GM18498 (cell line): ENCODE measurements at regions not wholly inside any gene's neighbourhood (a gene's known extent, or its start where the extent isn't known, plus 50 kb on each side); places are given as distances from the start of the nearest gene placed in this dataset.
"Not testable (repeated sequence)": the region's sequence is repeated elsewhere in the genome, so short reads cannot be mapped to it uniquely, and the experiment has no call there.

Experiments
- ATAC-seq: cut with Tn5 transposase; IDR thresholded peaks from one replicate; pipeline ENCODE4 v1.9.1; 2021; ENCODE audit warnings: mild to moderate bottlenecking, moderate library complexity; ENCODE audit not compliant: unreplicated experiment

GRCh38 chr10:36766415-36766810, 359.0 kb upstream of the ANKRD30A start:
- ATAC-seq = no peak

- no peak for ATAC-seq
These were observed 359.5 kb upstream of the ANKRD30A start for GRCh38 chr10:36765782-36766414.

DNA sequence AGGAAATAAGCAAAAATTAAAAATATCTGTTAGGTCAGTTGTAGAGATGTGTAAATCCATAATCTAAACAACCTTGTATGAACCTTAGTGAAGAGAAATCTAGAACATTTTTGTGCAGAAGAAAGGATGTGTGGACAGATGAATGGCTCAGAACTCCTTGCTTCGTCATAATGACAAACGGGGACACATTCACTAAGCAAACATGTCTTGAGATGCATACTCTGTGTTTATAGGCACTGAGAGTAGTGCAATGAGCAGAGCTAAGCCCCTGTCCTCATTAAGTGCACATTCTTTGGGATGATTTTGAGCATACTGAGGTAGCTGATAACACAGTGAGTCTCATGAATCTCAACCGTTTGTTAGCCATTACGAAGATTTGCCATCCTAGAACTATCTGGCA, 360.6 kb upstream of the ANKRD30A start:
- ATAC-seq = no peak

DNA sequence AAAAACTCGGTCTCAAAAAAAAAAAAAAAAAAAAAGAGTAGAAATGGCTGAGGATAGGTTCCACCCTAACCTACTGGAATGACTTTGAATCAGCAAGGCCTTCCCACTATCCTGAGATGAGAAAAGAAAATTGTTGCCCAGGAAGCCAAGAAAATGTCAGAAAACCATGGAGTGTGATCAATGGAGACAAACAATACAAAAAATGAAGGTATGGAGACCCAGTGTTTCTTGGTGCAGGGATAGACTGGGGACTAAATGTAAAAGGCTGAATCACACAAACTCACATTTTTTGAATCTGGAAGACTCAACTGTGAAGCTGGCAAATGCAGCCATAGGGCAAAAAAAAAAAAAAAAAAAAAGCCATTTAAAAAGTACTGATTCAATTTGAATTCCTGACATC, 364.3 kb upstream of the ANKRD30A start:
- no peak for ATAC-seq

- no peak for ATAC-seq
These were observed 366.1 kb upstream of the ANKRD30A start for GRCh38 chr10:36759141-36759805.

GRCh38 chr10:36748128-36748871, 377.1 kb upstream of the ANKRD30A start:
- no peak for ATAC-seq

- ATAC-seq = no peak
These were observed 385.4 kb upstream of the ANKRD30A start for GRCh38 chr10:36739884-36740445.

DNA sequence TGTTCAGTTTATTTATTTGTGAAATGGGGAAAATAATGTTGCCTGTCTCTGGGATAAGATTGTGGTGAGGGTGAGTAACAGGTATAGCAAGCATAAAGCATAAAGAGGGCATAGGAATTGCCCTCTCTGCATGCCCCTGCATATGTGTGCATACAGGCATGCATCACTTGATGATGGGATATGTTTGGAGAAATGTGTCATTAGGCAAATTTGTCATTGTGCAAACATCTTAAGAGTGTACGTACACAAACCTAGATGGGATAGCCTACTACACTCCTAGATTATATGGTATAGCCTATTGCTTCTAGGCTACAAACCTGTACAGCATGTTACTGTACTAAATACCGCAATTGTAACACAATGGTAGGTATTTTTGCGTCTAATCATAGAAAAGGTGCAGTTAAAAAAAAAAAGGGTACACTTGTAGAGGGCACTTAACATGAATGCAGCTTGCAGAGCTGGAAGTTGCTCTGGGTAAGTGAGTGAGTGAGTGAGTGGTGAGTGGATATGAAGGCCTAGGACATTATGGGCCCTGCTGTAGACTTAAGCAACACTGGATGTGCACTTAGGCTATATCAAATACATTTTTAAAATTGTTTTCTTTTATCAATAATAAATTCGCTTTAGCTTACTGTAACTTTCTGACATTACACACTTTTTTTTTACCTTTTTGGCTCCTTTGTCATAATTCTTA, 386.5 kb upstream of the ANKRD30A start:
- ATAC-seq = no peak

DNA sequence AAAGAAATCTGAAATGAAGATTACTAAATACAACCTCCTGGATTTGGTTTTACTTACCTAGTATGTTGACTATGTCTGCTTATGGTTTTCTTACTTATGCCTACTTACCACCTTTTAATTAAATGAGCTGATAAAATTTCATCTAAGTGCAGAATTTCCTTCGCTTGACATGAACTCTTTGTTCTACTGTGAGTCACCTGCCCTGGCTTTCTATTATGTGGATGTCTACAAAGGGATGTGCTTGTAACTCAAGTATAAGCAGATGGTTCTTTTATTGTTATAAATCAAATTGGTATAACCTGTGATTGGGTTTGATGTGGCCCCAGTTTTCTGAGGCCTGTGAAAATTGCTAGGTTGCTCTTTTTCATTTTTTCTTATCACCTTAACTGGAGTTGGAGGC, 389.1 kb upstream of the ANKRD30A start:
- no peak for ATAC-seq

DNA sequence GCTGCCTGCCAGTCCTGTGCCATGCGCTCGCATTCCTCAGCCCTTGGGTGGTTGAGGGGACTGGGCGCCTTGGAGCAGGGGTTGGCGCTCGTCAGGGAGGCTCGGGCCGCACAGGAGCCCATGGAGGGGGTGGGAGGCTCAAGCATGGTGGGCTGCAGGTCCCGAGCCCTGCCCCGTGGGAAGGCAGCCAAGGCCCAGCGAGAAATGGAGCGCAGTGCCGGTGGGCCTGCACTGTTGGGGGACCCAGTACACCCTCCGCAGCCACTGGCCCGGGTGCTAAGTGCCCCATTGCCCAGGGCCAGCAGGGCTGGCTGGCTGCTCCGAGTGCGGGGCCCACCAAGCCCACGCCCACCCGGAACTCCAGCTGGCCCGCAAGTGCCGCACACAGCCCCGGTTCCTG, 390.8 kb upstream of the ANKRD30A start:
- not testable (repeated sequence) for ATAC-seq

- no peak for ATAC-seq
These were observed 395.1 kb upstream of the ANKRD30A start for GRCh38 chr10:36730316-36730715.

- no peak for ATAC-seq
These were observed 396.8 kb upstream of the ANKRD30A start for GRCh38 chr10:36728626-36729025.

DNA sequence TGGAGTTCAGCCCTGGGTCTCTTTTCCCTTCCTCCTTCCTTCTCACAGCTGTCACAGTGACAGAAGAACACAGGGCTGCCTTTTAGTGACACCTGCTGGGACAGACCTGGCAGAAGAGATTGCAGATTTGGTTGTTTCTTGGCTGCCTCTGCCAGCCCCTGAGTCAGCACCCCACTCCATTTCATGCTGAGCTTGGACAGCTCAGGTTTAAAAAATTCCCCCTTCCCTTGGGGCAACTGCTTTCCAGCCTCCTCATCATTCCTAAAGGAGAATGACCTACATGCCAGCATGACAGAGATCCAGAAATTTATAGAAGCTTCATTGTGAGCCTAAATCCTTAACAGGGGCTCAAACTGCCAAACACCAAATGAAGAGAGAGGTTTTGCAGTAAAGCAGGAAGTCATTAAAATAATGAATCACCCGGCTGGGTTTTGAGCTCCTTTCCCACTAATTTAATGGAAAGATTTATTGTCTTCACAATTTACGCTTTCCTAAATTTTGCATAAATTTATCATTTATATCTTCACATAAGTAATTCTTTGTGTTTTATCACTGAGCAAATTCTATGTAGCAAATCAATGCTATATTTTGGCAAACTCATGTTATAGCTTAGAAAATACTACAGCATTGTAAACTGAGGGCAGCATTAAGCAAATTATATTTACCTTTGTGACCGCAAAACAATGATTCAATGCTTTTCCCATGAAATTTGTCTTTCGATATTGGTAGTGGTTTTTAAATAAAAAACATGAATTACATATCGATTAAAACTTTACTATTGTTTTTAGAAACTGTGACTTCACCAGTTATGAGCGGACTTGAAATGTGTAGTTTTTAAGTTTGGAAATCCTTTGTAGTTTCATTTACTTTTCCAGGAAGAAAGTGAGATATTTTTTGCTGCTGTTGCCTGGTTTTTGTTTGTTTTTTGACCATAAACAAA, 399.5 kb upstream of the ANKRD30A start:
- no peak for ATAC-seq

- ATAC-seq = no peak
These were observed 402.6 kb upstream of the ANKRD30A start for GRCh38 chr10:36722777-36723176.

DNA sequence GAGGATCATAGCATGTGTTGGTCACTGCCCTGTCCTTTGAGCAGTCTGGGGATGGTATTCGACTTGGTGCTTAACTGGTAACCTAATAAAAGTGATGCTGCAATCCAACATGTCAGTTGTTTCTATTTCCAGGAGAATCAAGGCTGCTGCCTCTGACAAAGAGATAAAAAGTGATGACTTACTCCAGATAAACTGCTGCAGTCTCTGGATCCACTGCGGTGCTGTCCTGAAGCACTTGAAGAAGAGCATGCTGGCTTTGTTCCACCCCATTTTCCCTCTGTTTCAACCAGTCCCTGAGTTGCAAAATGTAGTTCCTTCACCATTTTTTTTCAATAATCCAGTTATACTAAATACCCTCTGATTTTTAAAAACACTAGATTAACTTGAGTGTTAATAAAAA, 403.5 kb upstream of the ANKRD30A start:
- no peak for ATAC-seq

DNA sequence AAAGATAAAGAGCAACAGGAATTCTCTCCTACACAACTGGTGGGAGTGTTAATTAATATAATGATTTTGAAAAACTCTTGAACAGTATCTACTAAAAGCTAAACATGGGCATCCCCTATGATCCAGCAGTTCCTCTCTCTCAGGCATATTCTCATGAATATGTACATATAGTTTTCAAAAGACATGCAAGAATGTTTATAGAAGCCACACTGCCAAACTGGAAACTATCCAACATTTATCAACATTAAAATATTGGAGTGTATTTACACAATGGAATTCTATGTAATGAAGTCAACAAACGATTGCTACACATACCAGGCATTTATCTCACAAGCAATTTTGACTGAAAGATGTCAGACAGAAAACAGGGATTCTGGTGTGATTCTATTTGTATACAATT, 404.5 kb upstream of the ANKRD30A start:
- ATAC-seq = no peak

GRCh38 chr10:36717118-36717517, 408.3 kb upstream of the ANKRD30A start:
- no peak for ATAC-seq

DNA sequence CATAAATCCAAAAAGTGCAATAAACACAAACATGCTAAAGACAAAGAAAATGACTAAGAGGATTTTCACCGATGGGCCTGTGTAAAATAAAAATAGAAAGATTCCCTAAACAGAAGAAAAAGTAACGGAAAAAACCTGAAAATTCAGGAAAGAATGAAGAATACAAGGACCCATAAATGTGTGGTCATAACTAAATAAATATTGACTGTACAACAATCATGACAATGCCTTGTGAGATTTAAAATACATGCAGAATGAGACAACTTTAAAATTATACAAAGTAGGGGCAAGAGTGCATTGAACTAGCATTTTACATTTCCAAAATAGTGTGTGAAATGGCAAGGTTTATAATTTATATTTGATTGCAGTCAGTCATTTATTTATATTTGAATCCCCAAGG, 409.1 kb upstream of the ANKRD30A start:
- ATAC-seq = no peak

DNA sequence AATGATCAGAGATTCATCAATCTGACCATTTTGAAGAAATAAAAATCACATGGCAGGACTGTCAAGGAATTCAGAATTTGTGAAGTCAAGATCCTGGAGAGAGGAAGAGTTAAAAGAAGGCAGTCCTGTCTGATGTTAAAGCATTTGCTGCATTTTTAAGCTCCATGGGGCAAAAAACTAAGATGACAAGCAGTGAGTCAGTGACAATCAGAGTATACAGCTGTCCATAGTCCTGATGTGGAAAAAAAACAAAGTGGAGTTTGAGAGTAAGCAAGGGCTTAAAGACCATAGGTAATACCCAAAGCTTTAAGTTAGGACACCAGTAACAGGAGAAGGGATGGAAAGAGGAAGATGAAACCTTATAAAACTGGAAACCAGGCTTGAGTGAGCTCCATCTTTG, 412.7 kb upstream of the ANKRD30A start:
- ATAC-seq = no peak

DNA sequence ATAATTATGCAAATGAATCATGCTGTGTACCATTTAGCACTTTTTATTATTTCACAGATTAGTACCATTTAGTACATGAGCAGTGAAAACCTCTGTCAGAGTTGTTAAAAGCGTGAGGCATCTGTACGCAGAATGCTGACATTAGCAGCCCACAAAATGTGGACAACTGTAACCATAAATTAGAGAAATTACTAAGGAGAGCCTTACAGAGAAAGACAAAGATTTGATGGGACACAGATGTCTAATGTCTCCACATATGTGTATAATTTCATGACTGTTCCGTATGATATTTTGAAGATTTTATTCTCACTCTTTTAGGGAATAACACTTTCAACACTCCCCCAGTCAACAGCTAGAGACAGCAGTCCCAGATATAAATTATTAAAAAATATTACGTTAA, 414.0 kb upstream of the ANKRD30A start:
- ATAC-seq = no peak
